GM23248 (cell line): ENCODE measurements at regions not wholly inside any gene's neighbourhood (a gene's known extent, or its start where the extent isn't known, plus 50 kb on each side); places are given as distances from the start of the nearest gene placed in this dataset.

Source experiments
- DNase-seq: peaks from one replicate; pipeline ENCODE4 v3.0.0-alpha.2; 2015
- H2AFZ ChIP-seq: fragments of 200-600 bp; sonication (generic); 2 replicates; pipeline ENCODE4 v1.6.1; 2016; ENCODE audit warnings: antibody characterized with exemption
- H3F3A ChIP-seq: fragments of 200-600 bp; sonication (generic); 2 replicates; pipeline ENCODE4 v1.6.1; 2016; ENCODE audit warnings: mild to moderate bottlenecking, antibody characterized with exemption, mixed run types; ENCODE audit not compliant: insufficient read depth
- H3K27ac ChIP-seq: fragments of 200-600 bp; sonication (generic); 2 replicates; pipeline ENCODE4 v1.5.1; 2016; ENCODE audit warnings: mild to moderate bottlenecking
- H3K27me3 ChIP-seq: fragments of 200-600 bp; sonication (generic); replicated peaks from 2 replicates; pipeline ENCODE4 v1.6.1; 2016; ENCODE audit warnings: mild to moderate bottlenecking; ENCODE audit not compliant: insufficient read depth
- H3K36me3 ChIP-seq: fragments of 200-600 bp; sonication (generic); 2 replicates; pipeline ENCODE4 v1.6.1; 2016; ENCODE audit warnings: low read depth, mild to moderate bottlenecking
- H3K4me1 ChIP-seq: fragments of 200-600 bp; sonication (generic); 2 replicates; pipeline ENCODE4 v1.6.1; 2016; ENCODE audit warnings: mild to moderate bottlenecking; ENCODE audit not compliant: insufficient read depth
- H3K4me2 ChIP-seq: fragments of 200-600 bp; sonication (generic); one replicate; pipeline ENCODE4 v1.6.1; 2016; ENCODE audit warnings: mild to moderate bottlenecking; ENCODE audit not compliant: unreplicated experiment
- H3K4me3 ChIP-seq: fragments of 200-600 bp; sonication (generic); 2 replicates; pipeline ENCODE4 v1.5.1; 2016; ENCODE audit warnings: mild to moderate bottlenecking
- H3K79me2 ChIP-seq: fragments of 200-600 bp; sonication (generic); 2 replicates; pipeline ENCODE4 v1.6.1; 2016; ENCODE audit warnings: mild to moderate bottlenecking; ENCODE audit not compliant: insufficient read depth
- H3K9ac ChIP-seq: fragments of 200-600 bp; sonication (generic); 2 replicates; pipeline ENCODE4 v1.6.1; 2016; ENCODE audit warnings: mild to moderate bottlenecking
- H3K9me2 ChIP-seq: fragments of 200-600 bp; sonication (generic); 2 replicates; pipeline ENCODE4 v1.6.1; 2016; ENCODE audit warnings: mixed run types, mild to moderate bottlenecking, moderate library complexity; ENCODE audit not compliant: insufficient read depth
- H3K9me3 ChIP-seq: fragments of 200-600 bp; sonication (generic); one replicate; pipeline ENCODE4 v1.6.1; 2017; ENCODE audit warnings: low read depth
- H4K20me1 ChIP-seq: fragments of 200-600 bp; sonication (generic); 2 replicates; pipeline ENCODE4 v1.6.0; 2016; ENCODE audit not compliant: insufficient read depth
- EZH2 ChIP-seq: fragments of 200-600 bp; sonication (generic); IDR thresholded peaks from 2 replicates; pipeline ENCODE4 v1.6.1; 2018; ENCODE audit warnings: antibody characterized with exemption, mild to moderate bottlenecking; ENCODE audit not compliant: insufficient read depth, poor library complexity, severe bottlenecking
- EZH2phosphoT487 ChIP-seq: fragments of 200-600 bp; sonication (generic); IDR thresholded peaks from 2 replicates; pipeline ENCODE4 v1.6.1; 2018; ENCODE audit warnings: antibody characterized with exemption, moderate library complexity, mild to moderate bottlenecking, low read depth; ENCODE audit not compliant: insufficient read depth
- WGBS, 2 experiments: methylation state at CpG; one replicate each; pipeline ENCODE4 v1.1.6; 2015 to 2017; ENCODE audit warnings: low lambda C conversion rate in 2 of 2, low coverage in 1 of 2; ENCODE audit errors: missing lambda C conversion rate in 2 of 2; 5-methylcytosine and 5-hydroxymethylcytosine counted together
- in situ Hi-C: fragments of 300-500 bp; cut with MboI; formaldehyde crosslinking; loops from 2 replicates; pipeline ENCODE4 v1.15.0; 2020

DNA sequence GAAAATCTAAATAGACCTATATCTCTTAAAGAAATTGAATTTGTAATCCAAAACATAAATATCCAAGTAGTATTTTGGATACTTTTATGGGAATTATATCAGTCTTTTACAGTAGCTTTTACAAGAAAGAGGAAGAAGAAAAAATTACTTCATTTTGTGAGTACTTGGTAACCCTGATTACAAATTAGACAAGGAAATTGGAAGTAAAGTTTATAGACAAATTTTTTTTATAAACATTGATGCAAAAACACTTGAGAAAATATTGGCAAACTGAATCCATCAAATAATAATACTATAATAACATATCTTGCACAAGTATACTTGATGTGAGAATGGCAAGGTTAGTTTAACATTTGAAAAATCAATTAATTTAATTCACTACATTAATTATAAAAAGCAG is 954.1 kb upstream of the MIR17HG start:
- H4K20me1 ChIP-seq: no peaks in the 10 kb centered on the region
- in situ Hi-C loops: no loop called here
- no peak overlapping the region for H3K4me2 ChIP-seq
- no peaks in the 10 kb centered on the region for H3K27me3 ChIP-seq
- H3F3A ChIP-seq: no peaks in the 10 kb centered on the region
- no peaks in the 10 kb centered on the region for H3K36me3 ChIP-seq
- H3K4me1 ChIP-seq: no peaks in the 10 kb centered on the region
- H2AFZ ChIP-seq: no peak overlapping the region
- no peak for DNase-seq
- H3K9me3 ChIP-seq: no peaks in the 10 kb centered on the region
- no peaks in the 10 kb centered on the region; the same call in 1 of the 2 replicates for H3K9me2 ChIP-seq
- H3K79me2 ChIP-seq: no peaks in the 10 kb centered on the region
- H3K27ac ChIP-seq: no peak overlapping the region
- no peak overlapping the region for H3K9ac ChIP-seq
- no peak overlapping the region for H3K4me3 ChIP-seq
- no peak for TF ChIP-seq EZH2
- TF ChIP-seq EZH2phosphoT487: no peak

DNA sequence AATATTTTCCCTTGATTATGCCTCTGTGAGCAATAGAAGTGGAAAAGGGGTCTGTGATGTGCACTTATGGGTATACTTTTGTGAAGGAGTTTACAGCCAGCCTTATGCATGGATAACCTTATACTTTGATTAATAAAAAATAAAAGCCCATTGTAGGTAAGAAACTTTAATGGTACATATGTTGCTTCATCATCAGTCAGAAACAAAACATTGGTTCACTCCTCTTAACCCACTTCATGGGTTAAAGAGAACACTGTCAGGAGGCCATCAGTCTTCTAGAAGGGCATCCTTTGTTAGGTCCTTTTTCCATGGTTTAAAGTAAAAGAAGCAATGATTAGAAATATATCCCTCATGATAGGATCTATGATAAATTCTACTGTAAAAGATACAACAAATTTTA is 952.1 kb upstream of the MIR17HG start:
- Histone ChIP-seq H3K9ac (no peak overlapping the region), H3K4me3 (no peak overlapping the region), H4K20me1 (no peaks in the 10 kb centered on the region), H3K36me3 (no peaks in the 10 kb centered on the region), H3K9me2 (no peaks in the 10 kb centered on the region; the same call in 1 of the 2 replicates), H3F3A (no peaks in the 10 kb centered on the region), H3K27me3 (no peaks in the 10 kb centered on the region), H3K4me1 (no peaks in the 10 kb centered on the region), H2AFZ (no peak overlapping the region), H3K27ac (no peak overlapping the region), H3K9me3 (no peaks in the 10 kb centered on the region), H3K4me2 (no peak overlapping the region), H3K79me2 (no peaks in the 10 kb centered on the region)
- TF ChIP-seq EZH2 (no peak), EZH2phosphoT487 (no peak)
- in situ Hi-C loops: no loop called here
- DNase-seq: no peak

DNA sequence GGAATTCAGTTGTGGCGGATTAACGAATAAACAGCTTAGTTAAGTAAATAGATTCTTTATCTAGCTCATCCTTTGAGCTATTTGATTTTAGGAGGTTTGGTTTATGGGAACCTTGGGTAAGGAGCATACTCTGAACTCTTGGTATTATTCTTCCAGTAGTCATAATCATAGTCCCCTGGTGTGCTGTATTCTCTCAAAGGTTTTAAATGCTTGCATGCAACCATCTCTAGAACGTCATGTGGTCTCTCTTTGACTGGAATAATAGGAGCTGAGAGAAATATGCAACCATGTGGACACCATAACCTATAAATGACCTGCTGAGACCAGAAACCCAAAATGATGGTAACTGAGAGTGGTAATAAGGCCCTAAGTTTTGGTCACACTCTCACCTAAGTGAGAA is 951.6 kb upstream of the MIR17HG start:
- Histone ChIP-seq H3K9ac (no peak overlapping the region), H3K27ac (no peak overlapping the region), H3F3A (no peaks in the 10 kb centered on the region), H2AFZ (no peak overlapping the region), H3K9me3 (no peaks in the 10 kb centered on the region), H3K9me2 (no peaks in the 10 kb centered on the region; the same call in 1 of the 2 replicates), H3K27me3 (no peaks in the 10 kb centered on the region), H3K36me3 (no peaks in the 10 kb centered on the region), H3K4me3 (no peak overlapping the region), H3K4me2 (no peak overlapping the region), H3K79me2 (no peaks in the 10 kb centered on the region), H3K4me1 (no peaks in the 10 kb centered on the region), H4K20me1 (no peaks in the 10 kb centered on the region)
- DNase-seq: no peak
- WGBS, 2 experiments: 74 to 76% methylated on average over 3 of the region's 3 CpGs
- TF ChIP-seq EZH2phosphoT487 (no peak), EZH2 (no peak)
- in situ Hi-C loops: no loop called here

DNA sequence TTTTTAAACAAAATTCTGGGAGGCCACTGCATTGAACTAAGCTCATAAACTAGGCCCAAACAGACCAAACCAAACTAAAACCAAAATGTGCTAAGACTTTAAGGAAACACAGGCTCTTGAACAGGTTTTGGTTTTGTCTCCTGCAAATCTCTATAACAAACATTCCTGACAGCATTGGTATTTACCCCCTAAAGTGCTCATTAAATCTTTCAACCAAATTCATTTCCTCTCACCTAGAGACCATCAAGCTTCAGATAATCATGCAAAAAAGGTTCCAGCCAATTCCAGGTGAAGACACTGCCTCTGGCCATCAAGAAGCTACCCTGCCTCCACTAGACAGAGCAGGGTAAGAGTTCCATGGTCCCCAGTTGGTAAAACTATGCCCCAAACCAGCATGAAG is 951.2 kb upstream of the MIR17HG start:
- no peaks in the 10 kb centered on the region for H3F3A ChIP-seq
- H4K20me1 ChIP-seq: no peaks in the 10 kb centered on the region
- H3K4me3 ChIP-seq: no peak overlapping the region
- in situ Hi-C loops: no loop called here
- no peak overlapping the region for H3K4me2 ChIP-seq
- H3K9me2 ChIP-seq: no peaks in the 10 kb centered on the region; the same call in 1 of the 2 replicates
- H3K27me3 ChIP-seq: no peaks in the 10 kb centered on the region
- DNase-seq: no peak
- H3K36me3 ChIP-seq: no peaks in the 10 kb centered on the region
- H3K4me1 ChIP-seq: no peaks in the 10 kb centered on the region
- H3K9me3 ChIP-seq: no peaks in the 10 kb centered on the region
- H2AFZ ChIP-seq: no peak overlapping the region
- TF ChIP-seq EZH2phosphoT487 (no peak), EZH2 (no peak)
- H3K27ac ChIP-seq: no peak overlapping the region
- H3K79me2 ChIP-seq: no peaks in the 10 kb centered on the region
- H3K9ac ChIP-seq: no peak overlapping the region

DNA sequence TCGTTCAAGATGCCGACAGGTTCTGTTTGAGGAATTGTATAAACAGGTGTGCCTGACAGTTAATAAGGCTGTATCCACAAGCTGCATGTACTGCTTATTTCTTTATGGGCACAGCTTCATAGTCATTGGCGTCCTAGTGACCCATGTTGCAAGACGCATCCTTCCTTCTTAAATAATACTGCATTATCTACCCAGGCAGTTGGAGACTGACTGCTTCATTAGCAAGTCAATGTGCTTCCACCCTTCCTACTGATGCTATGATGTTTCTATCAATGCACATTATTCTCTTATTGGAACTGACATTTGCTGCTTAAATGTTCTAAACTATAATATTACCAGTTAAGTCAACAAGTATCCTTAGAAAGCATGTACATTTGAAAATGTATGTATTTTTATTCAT is 950.0 kb upstream of the MIR17HG start:
- in situ Hi-C loops: no loop called here
- no peaks in the 10 kb centered on the region; the same call in 1 of the 2 replicates for H3K4me1 ChIP-seq
- no peak overlapping the region for H3K4me2 ChIP-seq
- 96 to 98% methylated on average over 4 of the region's 4 CpGs for WGBS, 2 experiments
- no peaks in the 10 kb centered on the region for H4K20me1 ChIP-seq
- no peaks in the 10 kb centered on the region; the same call in 1 of the 2 replicates for H3K9me2 ChIP-seq
- H3F3A ChIP-seq: no peaks in the 10 kb centered on the region
- no peaks in the 10 kb centered on the region for H3K9me3 ChIP-seq
- H2AFZ ChIP-seq: no peak overlapping the region
- H3K79me2 ChIP-seq: no peaks in the 10 kb centered on the region
- H3K36me3 ChIP-seq: no peaks in the 10 kb centered on the region
- H3K9ac ChIP-seq: no peak overlapping the region
- no peak overlapping the region for H3K27ac ChIP-seq
- H3K4me3 ChIP-seq: no peak overlapping the region
- DNase-seq: no peak
- no peaks in the 10 kb centered on the region for H3K27me3 ChIP-seq
- TF ChIP-seq EZH2phosphoT487 (no peak), EZH2 (no peak)
